ENCODE measurements at regions not wholly inside any gene's neighbourhood (a gene's known extent, or its start where the extent isn't known, plus 50 kb on each side); places are given as distances from the start of the nearest gene placed in this dataset.

DNA sequence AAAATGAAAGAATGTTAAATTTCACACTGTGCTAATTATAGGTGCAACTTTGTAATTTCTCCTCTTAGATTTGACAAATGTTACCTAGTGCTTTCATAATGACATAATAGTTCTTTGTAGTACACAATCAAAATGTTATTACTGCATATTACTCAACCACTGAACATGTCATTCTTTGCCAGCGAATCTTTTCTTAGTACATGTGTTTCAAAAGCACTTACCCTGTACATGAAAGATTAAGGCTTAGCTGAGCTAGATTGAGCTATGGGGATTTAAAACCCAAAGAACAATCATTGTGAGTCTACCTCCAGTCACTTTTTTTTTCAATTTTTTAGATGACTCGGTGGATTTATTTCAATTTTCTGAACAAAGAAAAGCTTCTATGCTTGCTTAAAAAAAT, 123.5 kb upstream of the FERD3L start:
- no peaks in the 10 kb centered on the region for H3K27me3 ChIP-seq (ENCODE audit: insufficient read depth)
- H3F3A ChIP-seq (replicated peaks; ENCODE audit: low read depth): no peaks in the 10 kb centered on the region
- no peaks in the 10 kb centered on the region for H4K20me1 ChIP-seq (replicated peaks; ENCODE audit: insufficient read depth)
- Mint-ChIP-seq H3K36me3 (ENCODE audit: low read depth) (no peaks in the 10 kb centered on the region), H3K4me1 (peaks cover 5% of the 10 kb centered on the region; the same call in 2 of the 3 replicates), H3K27ac (no peak overlapping the region), H3K4me3 (no peak overlapping the region), H3K9me3 (no peaks in the 10 kb centered on the region), H3K27me3 (ENCODE audit: insufficient read depth, low read depth, poor library complexity) (no peaks in the 10 kb centered on the region)
- no peak for ATAC-seq
- TF ChIP-seq JUNB (IDR thresholded peaks at IDR 0.05; ENCODE audit: unreplicated experiment): no peak
- no peak for TF ChIP-seq POLR2AphosphoS5 (IDR thresholded peaks at IDR 0.05; ENCODE audit: low read depth)
- TF ChIP-seq CREB1 (CRISPR knock-in tag; IDR thresholded peaks at IDR 0.05; ENCODE audit: low read depth): no peak
- TF ChIP-seq, protein P1, sequence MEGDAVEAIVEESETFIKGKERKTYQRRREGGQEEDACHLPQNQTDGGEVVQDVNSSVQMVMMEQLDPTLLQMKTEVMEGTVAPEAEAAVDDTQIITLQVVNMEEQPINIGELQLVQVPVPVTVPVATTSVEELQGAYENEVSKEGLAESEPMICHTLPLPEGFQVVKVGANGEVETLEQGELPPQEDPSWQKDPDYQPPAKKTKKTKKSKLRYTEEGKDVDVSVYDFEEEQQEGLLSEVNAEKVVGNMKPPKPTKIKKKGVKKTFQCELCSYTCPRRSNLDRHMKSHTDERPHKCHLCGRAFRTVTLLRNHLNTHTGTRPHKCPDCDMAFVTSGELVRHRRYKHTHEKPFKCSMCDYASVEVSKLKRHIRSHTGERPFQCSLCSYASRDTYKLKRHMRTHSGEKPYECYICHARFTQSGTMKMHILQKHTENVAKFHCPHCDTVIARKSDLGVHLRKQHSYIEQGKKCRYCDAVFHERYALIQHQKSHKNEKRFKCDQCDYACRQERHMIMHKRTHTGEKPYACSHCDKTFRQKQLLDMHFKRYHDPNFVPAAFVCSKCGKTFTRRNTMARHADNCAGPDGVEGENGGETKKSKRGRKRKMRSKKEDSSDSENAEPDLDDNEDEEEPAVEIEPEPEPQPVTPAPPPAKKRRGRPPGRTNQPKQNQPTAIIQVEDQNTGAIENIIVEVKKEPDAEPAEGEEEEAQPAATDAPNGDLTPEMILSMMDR (conservative IDR thresholded peaks at IDR 0.05; ENCODE audit: low read depth in 2 of 2): no peak
- TF ChIP-seq STAT1 (IDR thresholded peaks at IDR 0.05; ENCODE audit: unreplicated experiment): no peak
- TF ChIP-seq, protein P2, sequence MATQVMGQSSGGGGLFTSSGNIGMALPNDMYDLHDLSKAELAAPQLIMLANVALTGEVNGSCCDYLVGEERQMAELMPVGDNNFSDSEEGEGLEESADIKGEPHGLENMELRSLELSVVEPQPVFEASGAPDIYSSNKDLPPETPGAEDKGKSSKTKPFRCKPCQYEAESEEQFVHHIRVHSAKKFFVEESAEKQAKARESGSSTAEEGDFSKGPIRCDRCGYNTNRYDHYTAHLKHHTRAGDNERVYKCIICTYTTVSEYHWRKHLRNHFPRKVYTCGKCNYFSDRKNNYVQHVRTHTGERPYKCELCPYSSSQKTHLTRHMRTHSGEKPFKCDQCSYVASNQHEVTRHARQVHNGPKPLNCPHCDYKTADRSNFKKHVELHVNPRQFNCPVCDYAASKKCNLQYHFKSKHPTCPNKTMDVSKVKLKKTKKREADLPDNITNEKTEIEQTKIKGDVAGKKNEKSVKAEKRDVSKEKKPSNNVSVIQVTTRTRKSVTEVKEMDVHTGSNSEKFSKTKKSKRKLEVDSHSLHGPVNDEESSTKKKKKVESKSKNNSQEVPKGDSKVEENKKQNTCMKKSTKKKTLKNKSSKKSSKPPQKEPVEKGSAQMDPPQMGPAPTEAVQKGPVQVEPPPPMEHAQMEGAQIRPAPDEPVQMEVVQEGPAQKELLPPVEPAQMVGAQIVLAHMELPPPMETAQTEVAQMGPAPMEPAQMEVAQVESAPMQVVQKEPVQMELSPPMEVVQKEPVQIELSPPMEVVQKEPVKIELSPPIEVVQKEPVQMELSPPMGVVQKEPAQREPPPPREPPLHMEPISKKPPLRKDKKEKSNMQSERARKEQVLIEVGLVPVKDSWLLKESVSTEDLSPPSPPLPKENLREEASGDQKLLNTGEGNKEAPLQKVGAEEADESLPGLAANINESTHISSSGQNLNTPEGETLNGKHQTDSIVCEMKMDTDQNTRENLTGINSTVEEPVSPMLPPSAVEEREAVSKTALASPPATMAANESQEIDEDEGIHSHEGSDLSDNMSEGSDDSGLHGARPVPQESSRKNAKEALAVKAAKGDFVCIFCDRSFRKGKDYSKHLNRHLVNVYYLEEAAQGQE (IDR thresholded peaks at IDR 0.05; ENCODE audit: unreplicated experiment): no peak
- TF ChIP-seq ZNF331 (CRISPR knock-in tag; IDR thresholded peaks at IDR 0.05; ENCODE audit: low read depth): no peak
- TF ChIP-seq, protein P3, sequence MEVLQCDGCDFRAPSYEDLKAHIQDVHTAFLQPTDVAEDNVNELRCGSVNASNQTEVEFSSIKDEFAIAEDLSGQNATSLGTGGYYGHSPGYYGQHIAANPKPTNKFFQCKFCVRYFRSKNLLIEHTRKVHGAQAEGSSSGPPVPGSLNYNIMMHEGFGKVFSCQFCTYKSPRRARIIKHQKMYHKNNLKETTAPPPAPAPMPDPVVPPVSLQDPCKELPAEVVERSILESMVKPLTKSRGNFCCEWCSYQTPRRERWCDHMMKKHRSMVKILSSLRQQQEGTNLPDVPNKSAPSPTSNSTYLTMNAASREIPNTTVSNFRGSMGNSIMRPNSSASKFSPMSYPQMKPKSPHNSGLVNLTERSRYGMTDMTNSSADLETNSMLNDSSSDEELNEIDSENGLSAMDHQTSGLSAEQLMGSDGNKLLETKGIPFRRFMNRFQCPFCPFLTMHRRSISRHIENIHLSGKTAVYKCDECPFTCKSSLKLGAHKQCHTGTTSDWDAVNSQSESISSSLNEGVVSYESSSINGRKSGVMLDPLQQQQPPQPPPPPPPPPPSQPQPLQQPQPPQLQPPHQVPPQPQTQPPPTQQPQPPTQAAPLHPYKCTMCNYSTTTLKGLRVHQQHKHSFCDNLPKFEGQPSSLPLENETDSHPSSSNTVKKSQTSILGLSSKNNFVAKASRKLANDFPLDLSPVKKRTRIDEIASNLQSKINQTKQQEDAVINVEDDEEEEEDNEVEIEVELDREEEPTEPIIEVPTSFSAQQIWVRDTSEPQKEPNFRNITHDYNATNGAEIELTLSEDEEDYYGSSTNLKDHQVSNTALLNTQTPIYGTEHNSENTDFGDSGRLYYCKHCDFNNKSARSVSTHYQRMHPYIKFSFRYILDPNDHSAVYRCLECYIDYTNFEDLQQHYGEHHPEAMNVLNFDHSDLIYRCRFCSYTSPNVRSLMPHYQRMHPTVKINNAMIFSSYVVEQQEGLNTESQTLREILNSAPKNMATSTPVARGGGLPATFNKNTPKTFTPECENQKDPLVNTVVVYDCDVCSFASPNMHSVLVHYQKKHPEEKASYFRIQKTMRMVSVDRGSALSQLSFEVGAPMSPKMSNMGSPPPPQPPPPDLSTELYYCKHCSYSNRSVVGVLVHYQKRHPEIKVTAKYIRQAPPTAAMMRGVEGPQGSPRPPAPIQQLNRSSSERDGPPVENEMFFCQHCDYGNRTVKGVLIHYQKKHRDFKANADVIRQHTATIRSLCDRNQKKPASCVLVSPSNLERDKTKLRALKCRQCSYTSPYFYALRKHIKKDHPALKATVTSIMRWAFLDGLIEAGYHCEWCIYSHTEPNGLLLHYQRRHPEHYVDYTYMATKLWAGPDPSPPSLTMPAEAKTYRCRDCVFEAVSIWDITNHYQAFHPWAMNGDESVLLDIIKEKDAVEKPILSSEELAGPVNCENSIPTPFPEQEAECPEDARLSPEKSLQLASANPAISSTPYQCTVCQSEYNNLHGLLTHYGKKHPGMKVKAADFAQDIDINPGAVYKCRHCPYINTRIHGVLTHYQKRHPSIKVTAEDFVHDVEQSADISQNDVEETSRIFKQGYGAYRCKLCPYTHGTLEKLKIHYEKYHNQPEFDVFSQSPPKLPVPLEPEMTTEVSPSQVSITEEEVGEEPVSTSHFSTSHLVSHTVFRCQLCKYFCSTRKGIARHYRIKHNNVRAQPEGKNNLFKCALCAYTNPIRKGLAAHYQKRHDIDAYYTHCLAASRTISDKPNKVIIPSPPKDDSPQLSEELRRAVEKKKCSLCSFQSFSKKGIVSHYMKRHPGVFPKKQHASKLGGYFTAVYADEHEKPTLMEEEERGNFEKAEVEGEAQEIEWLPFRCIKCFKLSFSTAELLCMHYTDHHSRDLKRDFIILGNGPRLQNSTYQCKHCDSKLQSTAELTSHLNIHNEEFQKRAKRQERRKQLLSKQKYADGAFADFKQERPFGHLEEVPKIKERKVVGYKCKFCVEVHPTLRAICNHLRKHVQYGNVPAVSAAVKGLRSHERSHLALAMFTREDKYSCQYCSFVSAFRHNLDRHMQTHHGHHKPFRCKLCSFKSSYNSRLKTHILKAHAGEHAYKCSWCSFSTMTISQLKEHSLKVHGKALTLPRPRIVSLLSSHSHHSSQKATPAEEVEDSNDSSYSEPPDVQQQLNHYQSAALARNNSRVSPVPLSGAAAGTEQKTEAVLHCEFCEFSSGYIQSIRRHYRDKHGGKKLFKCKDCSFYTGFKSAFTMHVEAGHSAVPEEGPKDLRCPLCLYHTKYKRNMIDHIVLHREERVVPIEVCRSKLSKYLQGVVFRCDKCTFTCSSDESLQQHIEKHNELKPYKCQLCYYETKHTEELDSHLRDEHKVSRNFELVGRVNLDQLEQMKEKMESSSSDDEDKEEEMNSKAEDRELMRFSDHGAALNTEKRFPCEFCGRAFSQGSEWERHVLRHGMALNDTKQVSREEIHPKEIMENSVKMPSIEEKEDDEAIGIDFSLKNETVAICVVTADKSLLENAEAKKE (CRISPR knock-in tag; IDR thresholded peaks at IDR 0.05): no peak
- no peak for TF ChIP-seq EZH2 (IDR thresholded peaks at IDR 0.05; ENCODE audit: low read depth, unreplicated experiment)
- no peak for TF ChIP-seq NANOG (IDR thresholded peaks at IDR 0.05; ENCODE audit: borderline replicate concordance)
- no peak for TF ChIP-seq ZNF114 (CRISPR knock-in tag; IDR thresholded peaks at IDR 0.05)
- TF ChIP-seq, protein P4, sequence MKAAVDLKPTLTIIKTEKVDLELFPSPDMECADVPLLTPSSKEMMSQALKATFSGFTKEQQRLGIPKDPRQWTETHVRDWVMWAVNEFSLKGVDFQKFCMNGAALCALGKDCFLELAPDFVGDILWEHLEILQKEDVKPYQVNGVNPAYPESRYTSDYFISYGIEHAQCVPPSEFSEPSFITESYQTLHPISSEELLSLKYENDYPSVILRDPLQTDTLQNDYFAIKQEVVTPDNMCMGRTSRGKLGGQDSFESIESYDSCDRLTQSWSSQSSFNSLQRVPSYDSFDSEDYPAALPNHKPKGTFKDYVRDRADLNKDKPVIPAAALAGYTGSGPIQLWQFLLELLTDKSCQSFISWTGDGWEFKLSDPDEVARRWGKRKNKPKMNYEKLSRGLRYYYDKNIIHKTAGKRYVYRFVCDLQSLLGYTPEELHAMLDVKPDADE (IDR thresholded peaks at IDR 0.05): no peak
- no peak for TF ChIP-seq EZH2phosphoT487 (IDR thresholded peaks at IDR 0.05; ENCODE audit: unreplicated experiment)
- DNase-seq (ENCODE audit: low spot score): no peak
- H2AFZ ChIP-seq: no peak overlapping the region
- no peak overlapping the region for H3K27ac ChIP-seq (ENCODE audit: low read depth)
- no peaks in the 10 kb centered on the region for H3K36me3 ChIP-seq (ENCODE audit: insufficient read depth)
- no peak overlapping the region for H3K4me3 ChIP-seq
- H3K79me2 ChIP-seq (replicated peaks; ENCODE audit: insufficient read depth): no peaks in the 10 kb centered on the region
- no peaks in the 10 kb centered on the region for H3K4me1 ChIP-seq (ENCODE audit: insufficient read depth)
- no peaks in the 10 kb centered on the region for H3K9me2 ChIP-seq (ENCODE audit: insufficient read depth)
- no peak overlapping the region for H3K4me2 ChIP-seq
